Liver (tissue), 8 donors: ENCODE measurements at regions not wholly inside any gene's neighbourhood (a gene's known extent, or its start where the extent isn't known, plus 50 kb on each side); places are given as distances from the start of the nearest gene placed in this dataset.

Experiments
- DNase-seq: peaks from one replicate; pipeline ENCODE4 v3.0.0-alpha.2; 2017; ENCODE audit warnings: low spot score
- H3K27ac ChIP-seq, 2 donors: one replicate each; pipeline ENCODE4 v1.7.0; 2013; ENCODE audit warnings: inconsistent platforms in 2 of 2, low read length in 2 of 2, control low read depth in 1 of 2, low read depth in 1 of 2, mild to moderate bottlenecking in 1 of 2
- H3K27me3 ChIP-seq, 4 donors: one replicate each; pipeline versions ENCODE4 v1.6.1 to v1.7.0; 2013; ENCODE audit warnings: low read length in 3 of 4, inconsistent platforms in 1 of 4, mild to moderate bottlenecking in 1 of 4, moderate library complexity in 1 of 4; ENCODE audit not compliant: control insufficient read depth in 4 of 4, insufficient read depth in 4 of 4
- H3K36me3 ChIP-seq, 4 donors: one replicate each; pipeline versions ENCODE4 v1.6.1 to v1.7.0; 2013; ENCODE audit warnings: low read length in 3 of 4, mild to moderate bottlenecking in 3 of 4, low read depth in 1 of 4, moderate library complexity in 1 of 4; ENCODE audit not compliant: control insufficient read depth in 4 of 4, insufficient read depth in 3 of 4
- H3K4me1 ChIP-seq, 4 donors: one replicate each; pipeline versions ENCODE4 v1.6.1 to v1.7.0; 2013; ENCODE audit warnings: low read length in 3 of 4, mild to moderate bottlenecking in 3 of 4, moderate library complexity in 1 of 4; ENCODE audit not compliant: control insufficient read depth in 4 of 4, insufficient read depth in 4 of 4
- H3K4me3 ChIP-seq, 3 donors: one replicate each; pipeline versions ENCODE4 v1.6.1 to v1.7.0; 2013; ENCODE audit warnings: low read length in 3 of 3, control low read depth in 1 of 3, low read depth in 1 of 3, mild to moderate bottlenecking in 1 of 3
- H3K9ac ChIP-seq, 2 donors: one replicate each; pipeline ENCODE4 v1.7.0; 2013; ENCODE audit warnings: low read length in 2 of 2, mild to moderate bottlenecking in 2 of 2, moderate library complexity in 2 of 2, control low read depth in 1 of 2, low read depth in 1 of 2
- H3K9me3 ChIP-seq, 4 donors: one replicate each; pipeline versions ENCODE4 v1.6.1 to v1.7.0; 2013; ENCODE audit warnings: low read length in 3 of 4; ENCODE audit not compliant: control insufficient read depth in 4 of 4
- EGR1 ChIP-seq, 2 donors: IDR thresholded peaks; 2 replicates each; pipeline ENCODE4 v1.6.1; 2016 to 2018; ENCODE audit warnings: antibody characterized with exemption in 2 of 2, low read depth in 2 of 2
- FOXA1 ChIP-seq: IDR thresholded peaks from 2 replicates; pipeline ENCODE4 v1.6.1; 2016; ENCODE audit warnings: antibody characterized with exemption
- FOXA2 ChIP-seq: IDR thresholded peaks from 2 replicates; pipeline ENCODE4 v1.6.1; 2016; ENCODE audit warnings: antibody characterized with exemption
- HNF4A ChIP-seq, 2 donors: conservative IDR thresholded peaks; 2 replicates each; pipeline ENCODE4 v1.6.1; 2016; ENCODE audit warnings: antibody characterized with exemption in 2 of 2, mild to moderate bottlenecking in 2 of 2
- HNF4G ChIP-seq: IDR thresholded peaks from 2 replicates; pipeline ENCODE4 v1.6.1; 2016; ENCODE audit warnings: antibody characterized with exemption
- JUND ChIP-seq, 2 donors: IDR thresholded peaks; 2 replicates each; pipeline ENCODE4 v1.6.1; 2016; ENCODE audit warnings: antibody characterized with exemption in 2 of 2
- NR2F2 ChIP-seq: IDR thresholded peaks from 2 replicates; pipeline ENCODE4 v1.6.1; 2016; ENCODE audit warnings: antibody characterized with exemption
- RAD21 ChIP-seq, 2 donors: IDR thresholded peaks; 2 replicates each; pipeline ENCODE4 v1.6.1; 2016; ENCODE audit warnings: antibody characterized with exemption in 2 of 2, mild to moderate bottlenecking in 2 of 2
- RXRA ChIP-seq, 2 donors: IDR thresholded peaks; 2 replicates each; pipeline ENCODE4 v1.6.1; 2017 to 2018; ENCODE audit warnings: antibody characterized with exemption in 2 of 2, mild to moderate bottlenecking in 1 of 2
- SP1 ChIP-seq: IDR thresholded peaks from 2 replicates; pipeline ENCODE4 v1.6.1; 2018; ENCODE audit warnings: antibody characterized with exemption, mild to moderate bottlenecking
- TAF1 ChIP-seq: conservative IDR thresholded peaks from 2 replicates; pipeline ENCODE4 v1.6.1; 2016; ENCODE audit warnings: antibody characterized with exemption, mild to moderate bottlenecking
- YY1 ChIP-seq: IDR thresholded peaks from 2 replicates; pipeline ENCODE4 v1.6.1; 2016; ENCODE audit warnings: antibody characterized with exemption, mild to moderate bottlenecking
- WGBS: extraction: QIAGEN DNeasy Blood & Tissue Kit; methylation state at CpG from one replicate; pipeline ENCODE4 v1.1.7; 2013; 5-methylcytosine and 5-hydroxymethylcytosine counted together
- TF ChIP-seq, protein P1 (sequence below): IDR thresholded peaks from 2 replicates; pipeline ENCODE4 v1.6.1; 2016; ENCODE audit warnings: antibody characterized with exemption
- TF ChIP-seq, protein P2 (sequence below): IDR thresholded peaks from 2 replicates; pipeline ENCODE4 v1.6.1; 2016; ENCODE audit warnings: antibody characterized with exemption
- TF ChIP-seq, protein P3 (sequence below): fragments of 150-350 bp; IDR thresholded peaks from 2 replicates; pipeline ENCODE4 v1.5.1; 2017; ENCODE audit warnings: improper control_type of control experiment, low read depth, low read length; ENCODE audit not compliant: missing input control
- TF ChIP-seq, protein P4 (sequence below): IDR thresholded peaks from 2 replicates; pipeline ENCODE4 v1.6.1; 2016; ENCODE audit warnings: antibody characterized with exemption
- TF ChIP-seq, protein P5 (sequence below): IDR thresholded peaks from 2 replicates; pipeline ENCODE4 v1.6.1; 2016; ENCODE audit warnings: antibody characterized with exemption, mild to moderate bottlenecking
- donor health status: healthy.
- donor health status: healthy.
- donor health status: healthy.
- donor health status: healthy.
- donor health status: healthy.

DNA sequence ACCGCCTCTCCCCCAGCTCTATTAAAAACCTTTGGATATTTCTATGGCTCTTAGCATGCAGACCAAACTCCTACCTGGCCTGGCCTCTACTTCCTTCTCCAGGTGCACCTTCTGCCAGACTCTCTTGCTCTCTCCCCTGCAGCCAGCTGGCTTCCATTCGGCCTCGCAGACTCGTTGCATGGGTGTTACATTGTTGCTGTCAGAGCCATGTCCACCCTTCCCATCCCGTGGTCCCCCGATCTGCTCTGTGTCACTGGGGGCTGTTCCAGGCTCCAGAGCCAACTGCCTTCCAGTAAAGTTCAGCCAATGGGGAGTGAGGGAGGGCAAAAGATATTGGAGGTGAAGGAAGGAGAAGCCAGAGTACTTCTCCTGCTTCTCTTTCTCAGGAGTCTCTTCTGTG lies 112.5 kb upstream of the LGALSL start:
- H3K27me3 ChIP-seq, result no peaks in the 10 kb centered on the region
- TF ChIP-seq NR2F2 (no peak), FOXA2 (no peak), EGR1 (IDR thresholded peaks at IDR 0.05; ENCODE audit: low read depth in 2 of 2) (no peak), TAF1 (no peak), HNF4A (conservative IDR thresholded peaks at IDR 0.05) (no peak), SP1 (no peak), YY1 (no peak), RAD21 (IDR thresholded peaks at IDR 0.05) (no peak), RXRA (IDR thresholded peaks at IDR 0.05) (no peak), HNF4G (no peak), JUND (IDR thresholded peaks at IDR 0.05) (no peak)
- TF ChIP-seq, protein P1, sequence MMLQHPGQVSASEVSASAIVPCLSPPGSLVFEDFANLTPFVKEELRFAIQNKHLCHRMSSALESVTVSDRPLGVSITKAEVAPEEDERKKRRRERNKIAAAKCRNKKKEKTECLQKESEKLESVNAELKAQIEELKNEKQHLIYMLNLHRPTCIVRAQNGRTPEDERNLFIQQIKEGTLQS, result no peak
- TF ChIP-seq, protein P2, sequence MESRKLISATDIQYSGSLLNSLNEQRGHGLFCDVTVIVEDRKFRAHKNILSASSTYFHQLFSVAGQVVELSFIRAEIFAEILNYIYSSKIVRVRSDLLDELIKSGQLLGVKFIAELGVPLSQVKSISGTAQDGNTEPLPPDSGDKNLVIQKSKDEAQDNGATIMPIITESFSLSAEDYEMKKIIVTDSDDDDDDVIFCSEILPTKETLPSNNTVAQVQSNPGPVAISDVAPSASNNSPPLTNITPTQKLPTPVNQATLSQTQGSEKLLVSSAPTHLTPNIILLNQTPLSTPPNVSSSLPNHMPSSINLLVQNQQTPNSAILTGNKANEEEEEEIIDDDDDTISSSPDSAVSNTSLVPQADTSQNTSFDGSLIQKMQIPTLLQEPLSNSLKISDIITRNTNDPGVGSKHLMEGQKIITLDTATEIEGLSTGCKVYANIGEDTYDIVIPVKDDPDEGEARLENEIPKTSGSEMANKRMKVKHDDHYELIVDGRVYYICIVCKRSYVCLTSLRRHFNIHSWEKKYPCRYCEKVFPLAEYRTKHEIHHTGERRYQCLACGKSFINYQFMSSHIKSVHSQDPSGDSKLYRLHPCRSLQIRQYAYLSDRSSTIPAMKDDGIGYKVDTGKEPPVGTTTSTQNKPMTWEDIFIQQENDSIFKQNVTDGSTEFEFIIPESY, result no peak
- TF ChIP-seq, protein P3, sequence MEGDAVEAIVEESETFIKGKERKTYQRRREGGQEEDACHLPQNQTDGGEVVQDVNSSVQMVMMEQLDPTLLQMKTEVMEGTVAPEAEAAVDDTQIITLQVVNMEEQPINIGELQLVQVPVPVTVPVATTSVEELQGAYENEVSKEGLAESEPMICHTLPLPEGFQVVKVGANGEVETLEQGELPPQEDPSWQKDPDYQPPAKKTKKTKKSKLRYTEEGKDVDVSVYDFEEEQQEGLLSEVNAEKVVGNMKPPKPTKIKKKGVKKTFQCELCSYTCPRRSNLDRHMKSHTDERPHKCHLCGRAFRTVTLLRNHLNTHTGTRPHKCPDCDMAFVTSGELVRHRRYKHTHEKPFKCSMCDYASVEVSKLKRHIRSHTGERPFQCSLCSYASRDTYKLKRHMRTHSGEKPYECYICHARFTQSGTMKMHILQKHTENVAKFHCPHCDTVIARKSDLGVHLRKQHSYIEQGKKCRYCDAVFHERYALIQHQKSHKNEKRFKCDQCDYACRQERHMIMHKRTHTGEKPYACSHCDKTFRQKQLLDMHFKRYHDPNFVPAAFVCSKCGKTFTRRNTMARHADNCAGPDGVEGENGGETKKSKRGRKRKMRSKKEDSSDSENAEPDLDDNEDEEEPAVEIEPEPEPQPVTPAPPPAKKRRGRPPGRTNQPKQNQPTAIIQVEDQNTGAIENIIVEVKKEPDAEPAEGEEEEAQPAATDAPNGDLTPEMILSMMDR, result no peak
- TF ChIP-seq, protein P4, sequence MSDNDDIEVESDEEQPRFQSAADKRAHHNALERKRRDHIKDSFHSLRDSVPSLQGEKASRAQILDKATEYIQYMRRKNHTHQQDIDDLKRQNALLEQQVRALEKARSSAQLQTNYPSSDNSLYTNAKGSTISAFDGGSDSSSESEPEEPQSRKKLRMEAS, result no peak
- WGBS, result 96% methylated on average over 6 of the region's 6 CpGs
- H3K9ac ChIP-seq, result no peak overlapping the region
- H3K27ac ChIP-seq, result no peak overlapping the region
- no peaks in the 10 kb centered on the region for H3K9me3 ChIP-seq
- no peaks in the 10 kb centered on the region for H3K36me3 ChIP-seq
- DNase-seq, result no peak
- no peak overlapping the region for H3K4me3 ChIP-seq
- H3K4me1 ChIP-seq, result no peaks in the 10 kb centered on the region

DNA sequence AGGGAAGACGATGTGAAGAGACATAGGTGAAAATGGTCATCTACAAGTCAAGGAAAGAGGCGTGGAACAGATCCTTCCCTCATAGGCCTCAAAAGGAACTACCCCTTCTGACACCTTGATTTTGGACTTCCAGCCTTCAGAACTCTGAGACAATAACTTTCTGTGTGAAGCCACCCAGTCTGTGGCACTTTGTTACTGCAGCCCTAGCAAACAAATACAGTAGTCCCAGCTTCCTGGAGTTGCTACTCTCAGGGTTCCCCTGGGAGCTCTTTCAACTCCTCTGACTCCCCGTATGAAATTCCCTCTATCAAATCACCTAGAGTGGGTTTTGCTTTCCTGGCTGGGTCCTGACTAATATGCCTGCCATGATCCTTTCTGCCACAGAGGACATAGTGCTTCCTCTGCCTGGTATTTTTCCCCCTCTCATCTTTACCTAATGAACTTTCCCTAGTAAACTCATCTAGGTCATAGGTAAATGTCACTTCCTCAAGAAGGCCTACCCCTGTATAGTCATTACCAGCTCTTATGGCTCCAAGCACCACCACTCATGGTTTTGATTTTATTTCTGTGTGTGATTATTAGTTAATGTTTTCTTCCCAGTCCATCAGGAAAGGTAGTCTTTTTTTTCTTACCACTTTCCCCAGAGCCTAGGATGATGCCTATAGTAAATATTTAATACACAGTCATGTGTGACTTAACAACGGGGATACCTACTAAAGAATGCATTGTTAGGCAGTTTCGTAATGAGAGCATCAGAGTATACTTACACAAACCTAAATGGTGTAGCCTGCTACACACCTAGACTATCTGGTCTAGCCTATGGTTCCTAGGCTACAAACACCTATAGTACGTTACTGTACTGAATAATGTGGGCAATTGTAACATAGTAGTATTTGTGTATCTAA lies 111.5 kb upstream of the LGALSL start:
- Histone ChIP-seq H3K9me3 (no peaks in the 10 kb centered on the region), H3K9ac (no peak overlapping the region), H3K4me3 (no peak overlapping the region), H3K4me1 (no peaks in the 10 kb centered on the region), H3K27ac (no peak overlapping the region), H3K27me3 (no peaks in the 10 kb centered on the region), H3K36me3 (no peaks in the 10 kb centered on the region)
- TF ChIP-seq JUND (IDR thresholded peaks at IDR 0.05), result no peak
- TF ChIP-seq, protein P3, result no peak
- no peak for TF ChIP-seq FOXA1
- TF ChIP-seq YY1, result no peak
- TF ChIP-seq RAD21 (IDR thresholded peaks at IDR 0.05), result no peak
- TF ChIP-seq, protein P5, sequence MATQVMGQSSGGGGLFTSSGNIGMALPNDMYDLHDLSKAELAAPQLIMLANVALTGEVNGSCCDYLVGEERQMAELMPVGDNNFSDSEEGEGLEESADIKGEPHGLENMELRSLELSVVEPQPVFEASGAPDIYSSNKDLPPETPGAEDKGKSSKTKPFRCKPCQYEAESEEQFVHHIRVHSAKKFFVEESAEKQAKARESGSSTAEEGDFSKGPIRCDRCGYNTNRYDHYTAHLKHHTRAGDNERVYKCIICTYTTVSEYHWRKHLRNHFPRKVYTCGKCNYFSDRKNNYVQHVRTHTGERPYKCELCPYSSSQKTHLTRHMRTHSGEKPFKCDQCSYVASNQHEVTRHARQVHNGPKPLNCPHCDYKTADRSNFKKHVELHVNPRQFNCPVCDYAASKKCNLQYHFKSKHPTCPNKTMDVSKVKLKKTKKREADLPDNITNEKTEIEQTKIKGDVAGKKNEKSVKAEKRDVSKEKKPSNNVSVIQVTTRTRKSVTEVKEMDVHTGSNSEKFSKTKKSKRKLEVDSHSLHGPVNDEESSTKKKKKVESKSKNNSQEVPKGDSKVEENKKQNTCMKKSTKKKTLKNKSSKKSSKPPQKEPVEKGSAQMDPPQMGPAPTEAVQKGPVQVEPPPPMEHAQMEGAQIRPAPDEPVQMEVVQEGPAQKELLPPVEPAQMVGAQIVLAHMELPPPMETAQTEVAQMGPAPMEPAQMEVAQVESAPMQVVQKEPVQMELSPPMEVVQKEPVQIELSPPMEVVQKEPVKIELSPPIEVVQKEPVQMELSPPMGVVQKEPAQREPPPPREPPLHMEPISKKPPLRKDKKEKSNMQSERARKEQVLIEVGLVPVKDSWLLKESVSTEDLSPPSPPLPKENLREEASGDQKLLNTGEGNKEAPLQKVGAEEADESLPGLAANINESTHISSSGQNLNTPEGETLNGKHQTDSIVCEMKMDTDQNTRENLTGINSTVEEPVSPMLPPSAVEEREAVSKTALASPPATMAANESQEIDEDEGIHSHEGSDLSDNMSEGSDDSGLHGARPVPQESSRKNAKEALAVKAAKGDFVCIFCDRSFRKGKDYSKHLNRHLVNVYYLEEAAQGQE, result no peak
- TF ChIP-seq SP1, result no peak
- 86% methylated on average over 6 of the region's 6 CpGs for whole genome bisulfite sequencing
- DNase-seq, result no peak
